GM18502 (cell line): ENCODE measurements at regions not wholly inside any gene's neighbourhood (a gene's known extent, or its start where the extent isn't known, plus 50 kb on each side); places are given as distances from the start of the nearest gene placed in this dataset.
"Not testable (repeated sequence)": the region's sequence is repeated elsewhere in the genome, so short reads cannot be mapped to it uniquely, and the experiment has no call there.

ENCODE experiments used
- ATAC-seq: cut with Tn5 transposase; IDR thresholded peaks from one replicate; pipeline ENCODE4 v1.9.1; 2021; ENCODE audit warnings: mild to moderate bottlenecking; ENCODE audit not compliant: unreplicated experiment, poor library complexity

- no peak for ATAC-seq
These were observed 156.6 kb downstream of the SKIDA1 start for GRCh38 chr10:21368728-21369425.

GRCh38 chr10:21368022-21368582, 157.4 kb downstream of the SKIDA1 start:
- no peak for ATAC-seq

GRCh38 chr10:21366108-21366507, 159.4 kb downstream of the SKIDA1 start:
- not testable (repeated sequence) for ATAC-seq

- no peak for ATAC-seq
These were observed 161.0 kb downstream of the SKIDA1 start for GRCh38 chr10:21364196-21365114.

- no peak for ATAC-seq
These were observed 161.8 kb downstream of the SKIDA1 start for GRCh38 chr10:21363731-21364104.

- ATAC-seq: no peak
These were observed 162.3 kb downstream of the SKIDA1 start for GRCh38 chr10:21363092-21363730.

- no peak for ATAC-seq
These were observed 166.3 kb downstream of the SKIDA1 start for GRCh38 chr10:21359202-21359601.

- no peak for ATAC-seq
These were observed 169.9 kb downstream of the SKIDA1 start for GRCh38 chr10:21355591-21356011.

- ATAC-seq: no peak
These were observed 172.6 kb downstream of the SKIDA1 start for GRCh38 chr10:21352886-21353285.

- ATAC-seq: not testable (repeated sequence)
These were observed 173.9 kb downstream of the SKIDA1 start for GRCh38 chr10:21351594-21351993.

GRCh38 chr10:21349912-21350286, 175.6 kb downstream of the SKIDA1 start:
- no peak for ATAC-seq

GRCh38 chr10:21347785-21348170, 177.7 kb downstream of the SKIDA1 start:
- no peak for ATAC-seq

- no peak for ATAC-seq
These were observed 178.3 kb downstream of the SKIDA1 start for GRCh38 chr10:21347043-21347784.

GRCh38 chr10:21343087-21343486, 182.4 kb downstream of the SKIDA1 start:
- ATAC-seq: no peak

GRCh38 chr10:21342499-21342898, 183.0 kb downstream of the SKIDA1 start:
- not testable (repeated sequence) for ATAC-seq

- no peak for ATAC-seq
These were observed 185.2 kb downstream of the SKIDA1 start for GRCh38 chr10:21340331-21340730.

- ATAC-seq: no peak
These were observed 188.2 kb downstream of the SKIDA1 start for GRCh38 chr10:21337171-21337792.

GRCh38 chr10:21336476-21337170, 188.9 kb downstream of the SKIDA1 start:
- ATAC-seq: no peak
